HEK293 (cell line): ENCODE measurements at regions not wholly inside any gene's neighbourhood (a gene's known extent, or its start where the extent isn't known, plus 50 kb on each side); places are given as distances from the start of the nearest gene placed in this dataset.

Experiments used
- CTCF ChIA-PET: fragments of 350-600 bp; formaldehyde crosslinking; extraction: SDS; loops from one replicate; lab custom pipeline; 2021; ENCODE audit warnings: antibody characterized with exemption; lab: Yijun Ruan, JAX
- POLR2A ChIA-PET: fragments of 300-600 bp; formaldehyde crosslinking; extraction: SDS; loops from one replicate; lab custom pipeline; 2020; ENCODE audit warnings: antibody characterized with exemption, inconsistent platforms; lab: Yijun Ruan, JAX
- H3K27ac ChIP-seq: fragments of 200-500 bp; sonication (Bioruptor generic); 2 replicates; pipeline ENCODE4 v1.5.1; 2014; ENCODE audit warnings: low read depth, low read length, control low read depth, inconsistent platforms; ENCODE audit errors: extremely low read depth
- H3K36me3 ChIP-seq, 2 experiments: fragments of 200-500 bp in 1 of 2; sonication (Bioruptor generic) in 1 of 2; 1 replicate in 1 of 2; 2 replicates in 1 of 2; pipeline ENCODE4 v1.5.1; 2014 to 2017; ENCODE audit warnings: inconsistent platforms in 2 of 2, low read length in 2 of 2; ENCODE audit not compliant: control insufficient read depth in 2 of 2, insufficient read depth in 1 of 2
- H3K4me1 ChIP-seq: fragments of 200-500 bp; sonication (Bioruptor generic); 2 replicates; pipeline ENCODE4 v1.5.1; 2014; ENCODE audit warnings: mild to moderate bottlenecking, low read length, inconsistent platforms; ENCODE audit not compliant: control insufficient read depth, insufficient read depth
- H3K4me3 ChIP-seq: 2 replicates; pipeline ENCODE4 v1.5.1; 2011; ENCODE audit warnings: low read depth, mild to moderate bottlenecking, control low read depth, low read length, moderate library complexity
- H3K9me3 ChIP-seq: fragments of 200-500 bp; sonication (Bioruptor generic); 2 replicates; pipeline ENCODE4 v1.5.1; 2014; ENCODE audit warnings: low read depth, low read length, inconsistent platforms; ENCODE audit not compliant: control insufficient read depth, insufficient read depth
- GLIS2 ChIP-seq: fragments of 450-650 bp; formaldehyde crosslinking; IDR thresholded peaks from 2 replicates; pipeline ENCODE4 v1.5.1; 2016; ENCODE audit warnings: missing biosample characterization, missing genetic modification characterization
- MEIS1 ChIP-seq: sonication (generic); formaldehyde crosslinking; IDR thresholded peaks from 2 replicates; pipeline ENCODE4 v1.8.1; 2022; ENCODE audit warnings: missing genetic modification reagents, mild to moderate bottlenecking, borderline replicate concordance
- OVOL3 ChIP-seq: fragments of 450-650 bp; formaldehyde crosslinking; IDR thresholded peaks from 2 replicates; pipeline ENCODE4 v1.5.1; 2016; ENCODE audit warnings: missing biosample characterization, missing genetic modification characterization
- PRDM1 ChIP-seq: fragments of 450-650 bp; formaldehyde crosslinking; IDR thresholded peaks from 2 replicates; pipeline ENCODE4; 2016; ENCODE audit warnings: missing biosample characterization, missing genetic modification characterization
- SP3 ChIP-seq: fragments of 450-650 bp; formaldehyde crosslinking; IDR thresholded peaks from 2 replicates; pipeline ENCODE4 v1.5.1; 2016; ENCODE audit warnings: missing biosample characterization, missing genetic modification characterization
- TRIM28 ChIP-seq: IDR thresholded peaks from 2 replicates; pipeline ENCODE4 v1.6.1; 2011; ENCODE audit warnings: low read length, control low read depth, borderline replicate concordance
- ZFP69B ChIP-seq: fragments of 450-650 bp; formaldehyde crosslinking; IDR thresholded peaks from 2 replicates; pipeline ENCODE4 v1.5.1; 2016; ENCODE audit warnings: missing biosample characterization, missing genetic modification characterization
- ZNF140 ChIP-seq: fragments of 450-650 bp; formaldehyde crosslinking; IDR thresholded peaks from 2 replicates; pipeline ENCODE4 v1.5.1; 2016; ENCODE audit warnings: missing biosample characterization, missing genetic modification characterization
- ZNF146 ChIP-seq: fragments of 450-650 bp; formaldehyde crosslinking; IDR thresholded peaks from 2 replicates; pipeline ENCODE4 v1.5.1; 2016; ENCODE audit warnings: missing biosample characterization, missing genetic modification characterization
- ZNF175 ChIP-seq: fragments of 450-650 bp; formaldehyde crosslinking; IDR thresholded peaks from 2 replicates; pipeline ENCODE4 v1.5.1; 2016; ENCODE audit warnings: missing biosample characterization, missing genetic modification characterization
- ZNF211 ChIP-seq: fragments of 450-650 bp; formaldehyde crosslinking; IDR thresholded peaks from 2 replicates; pipeline ENCODE4 v1.5.1; 2016; ENCODE audit warnings: low read depth, missing biosample characterization, missing genetic modification characterization
- ZNF221 ChIP-seq: fragments of 450-650 bp; formaldehyde crosslinking; IDR thresholded peaks from 2 replicates; pipeline ENCODE4 v1.5.1; 2017; ENCODE audit warnings: missing biosample characterization, missing genetic modification characterization, borderline replicate concordance
- ZNF239 ChIP-seq: fragments of 450-650 bp; formaldehyde crosslinking; IDR thresholded peaks from 2 replicates; pipeline ENCODE4 v1.5.1; 2016; ENCODE audit warnings: missing biosample characterization, missing genetic modification characterization
- ZNF366 ChIP-seq: fragments of 450-650 bp; formaldehyde crosslinking; conservative IDR thresholded peaks from 2 replicates; pipeline ENCODE4 v1.5.1; 2016; ENCODE audit warnings: missing biosample characterization, missing genetic modification characterization
- ZNF37A ChIP-seq: fragments of 450-650 bp; IDR thresholded peaks from 2 replicates; pipeline ENCODE4 v1.5.1; 2018; ENCODE audit warnings: missing biosample characterization, missing genetic modification characterization
- ZNF561 ChIP-seq: fragments of 450-650 bp; IDR thresholded peaks from 2 replicates; pipeline ENCODE4 v1.5.1; 2018; ENCODE audit warnings: missing biosample characterization, missing genetic modification characterization, borderline replicate concordance
- ZSCAN18 ChIP-seq: fragments of 450-650 bp; formaldehyde crosslinking; IDR thresholded peaks from 2 replicates; pipeline ENCODE4 v1.5.1; 2016; ENCODE audit warnings: missing biosample characterization, missing genetic modification characterization
- ZSCAN30 ChIP-seq: fragments of 450-650 bp; IDR thresholded peaks from 2 replicates; pipeline ENCODE4 v1.5.1; 2018; ENCODE audit warnings: missing biosample characterization, mild to moderate bottlenecking, missing genetic modification characterization, moderate library complexity
- TF ChIP-seq, protein P1 (sequence below): fragments of 450-650 bp; formaldehyde crosslinking; optimal IDR thresholded peaks from 2 replicates; pipeline ENCODE3; 2016; ENCODE audit warnings: missing biosample characterization, mild to moderate bottlenecking, missing genetic modification characterization
- TF ChIP-seq, protein P2 (sequence below): fragments of 450-650 bp; formaldehyde crosslinking; IDR thresholded peaks from 2 replicates; pipeline ENCODE4 v1.5.1; 2016; ENCODE audit warnings: missing biosample characterization, missing genetic modification characterization
- TF ChIP-seq, protein P3 (sequence below): fragments of 450-650 bp; formaldehyde crosslinking; IDR thresholded peaks from 2 replicates; pipeline ENCODE4 v1.5.1; 2016; ENCODE audit warnings: missing biosample characterization, missing genetic modification characterization

DNA sequence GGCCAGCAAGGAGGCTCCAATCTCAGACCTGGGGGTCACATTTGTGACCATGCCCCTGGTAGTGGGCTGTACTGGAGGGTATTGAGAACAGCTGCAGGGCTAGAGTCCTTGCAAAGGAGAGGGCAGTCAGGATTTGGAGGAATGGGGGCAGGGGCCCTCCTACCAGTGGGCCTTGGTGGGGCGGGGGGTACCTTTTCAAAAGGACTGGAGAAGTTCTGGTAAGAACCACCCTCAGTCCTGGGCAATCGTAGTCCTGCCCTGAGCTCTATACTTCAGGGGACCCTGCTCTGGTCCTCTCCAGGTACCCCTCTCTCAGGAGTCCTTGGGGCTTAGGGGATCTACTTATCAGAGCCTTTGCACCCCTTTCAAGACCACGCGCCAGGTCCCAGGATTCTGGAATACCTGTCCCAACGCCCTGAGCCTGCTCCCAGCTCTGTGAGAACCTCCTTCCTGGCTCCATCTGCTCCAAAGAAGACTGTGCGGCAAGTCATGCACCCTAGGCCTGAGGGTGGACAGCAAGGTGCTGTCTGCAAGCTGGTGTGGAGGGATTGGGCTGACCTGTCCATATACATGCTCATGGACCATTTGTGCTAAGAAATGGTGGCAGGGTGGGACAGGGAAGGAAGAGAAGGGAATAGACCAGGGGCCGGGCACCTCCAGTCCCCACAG, 134.1 kb upstream of the EEPD1 start:
- Histone ChIP-seq H3K36me3 (no peaks in the 10 kb centered on the region), H3K9me3 (no peaks in the 10 kb centered on the region), H3K4me1 (no peaks in the 10 kb centered on the region), H3K4me3 (no peak overlapping the region), H3K27ac (no peak overlapping the region)
- CTCF ChIA-PET: no interaction called here
- POLR2A ChIA-PET: no interaction called here
- TF ChIP-seq PRDM1 (no peak), ZSCAN18 (tag by site-specific recombination) (no peak), ZNF561 (no peak), MEIS1 (CRISPR knock-in tag) (no peak), ZNF146 (tag by site-specific recombination) (no peak), ZNF239 (tag by site-specific recombination) (no peak), ZNF140 (tag by site-specific recombination) (no peak), GLIS2 (tag by site-specific recombination) (no peak), OVOL3 (tag by site-specific recombination) (no peak), ZNF366 (tag by site-specific recombination) (no peak), ZNF37A (no peak), ZNF211 (no peak), SP3 (tag by site-specific recombination) (no peak), TRIM28 (no peak), ZSCAN30 (tag by site-specific recombination) (no peak), ZNF221 (no peak), ZNF175 (tag by site-specific recombination) (no peak)
- TF ChIP-seq, protein P1, sequence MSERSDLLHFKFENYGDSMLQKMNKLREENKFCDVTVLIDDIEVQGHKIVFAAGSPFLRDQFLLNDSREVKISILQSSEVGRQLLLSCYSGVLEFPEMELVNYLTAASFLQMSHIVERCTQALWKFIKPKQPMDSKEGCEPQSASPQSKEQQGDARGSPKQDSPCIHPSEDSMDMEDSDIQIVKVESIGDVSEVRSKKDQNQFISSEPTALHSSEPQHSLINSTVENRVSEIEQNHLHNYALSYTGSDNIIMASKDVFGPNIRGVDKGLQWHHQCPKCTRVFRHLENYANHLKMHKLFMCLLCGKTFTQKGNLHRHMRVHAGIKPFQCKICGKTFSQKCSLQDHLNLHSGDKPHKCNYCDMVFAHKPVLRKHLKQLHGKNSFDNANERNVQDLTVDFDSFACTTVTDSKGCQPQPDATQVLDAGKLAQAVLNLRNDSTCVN: no peak
- TF ChIP-seq, protein P2, sequence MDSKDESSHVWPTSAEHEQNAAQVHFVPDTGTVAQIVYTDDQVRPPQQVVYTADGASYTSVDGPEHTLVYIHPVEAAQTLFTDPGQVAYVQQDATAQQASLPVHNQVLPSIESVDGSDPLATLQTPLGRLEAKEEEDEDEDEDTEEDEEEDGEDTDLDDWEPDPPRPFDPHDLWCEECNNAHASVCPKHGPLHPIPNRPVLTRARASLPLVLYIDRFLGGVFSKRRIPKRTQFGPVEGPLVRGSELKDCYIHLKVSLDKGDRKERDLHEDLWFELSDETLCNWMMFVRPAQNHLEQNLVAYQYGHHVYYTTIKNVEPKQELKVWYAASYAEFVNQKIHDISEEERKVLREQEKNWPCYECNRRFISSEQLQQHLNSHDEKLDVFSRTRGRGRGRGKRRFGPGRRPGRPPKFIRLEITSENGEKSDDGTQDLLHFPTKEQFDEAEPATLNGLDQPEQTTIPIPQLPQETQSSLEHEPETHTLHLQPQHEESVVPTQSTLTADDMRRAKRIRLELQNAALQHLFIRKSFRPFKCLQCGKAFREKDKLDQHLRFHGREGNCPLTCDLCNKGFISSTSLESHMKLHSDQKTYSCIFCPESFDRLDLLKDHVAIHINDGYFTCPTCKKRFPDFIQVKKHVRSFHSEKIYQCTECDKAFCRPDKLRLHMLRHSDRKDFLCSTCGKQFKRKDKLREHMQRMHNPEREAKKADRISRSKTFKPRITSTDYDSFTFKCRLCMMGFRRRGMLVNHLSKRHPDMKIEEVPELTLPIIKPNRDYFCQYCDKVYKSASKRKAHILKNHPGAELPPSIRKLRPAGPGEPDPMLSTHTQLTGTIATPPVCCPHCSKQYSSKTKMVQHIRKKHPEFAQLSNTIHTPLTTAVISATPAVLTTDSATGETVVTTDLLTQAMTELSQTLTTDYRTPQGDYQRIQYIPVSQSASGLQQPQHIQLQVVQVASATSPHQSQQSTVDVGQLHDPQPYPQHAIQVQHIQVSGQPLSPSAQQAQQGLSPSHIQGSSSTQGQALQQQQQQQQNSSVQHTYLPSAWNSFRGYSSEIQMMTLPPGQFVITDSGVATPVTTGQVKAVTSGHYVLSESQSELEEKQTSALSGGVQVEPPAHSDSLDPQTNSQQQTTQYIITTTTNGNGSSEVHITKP (tag by site-specific recombination): no peak
- TF ChIP-seq, protein P3, sequence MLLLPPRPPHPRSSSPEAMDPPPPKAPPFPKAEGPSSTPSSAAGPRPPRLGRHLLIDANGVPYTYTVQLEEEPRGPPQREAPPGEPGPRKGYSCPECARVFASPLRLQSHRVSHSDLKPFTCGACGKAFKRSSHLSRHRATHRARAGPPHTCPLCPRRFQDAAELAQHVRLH (tag by site-specific recombination): no peak

- ChIA-PET CTCF (interaction anchor here (2.0 kb wide), 1 partner anchor 34 kb away, joined by 13 read pairs; no protein-coding TSS in a partner anchor), POLR2A (no interaction called here)
- H3K36me3 ChIP-seq: no peaks in the 10 kb centered on the region
Measured at GRCh38 chr7:36019538-36019937, 133.5 kb upstream of the EEPD1 start.

More at GRCh38 chr7:36019538-36019937, 133.5 kb upstream of the EEPD1 start:
- no peaks in the 10 kb centered on the region for H3K9me3 ChIP-seq
- no peak for TF ChIP-seq ZFP69B (tag by site-specific recombination)
- H3K4me3 ChIP-seq: no peak overlapping the region
- no peak overlapping the region for H3K27ac ChIP-seq
- H3K4me1 ChIP-seq: no peaks in the 10 kb centered on the region
